Calu3 (cell line): ENCODE measurements at regions not wholly inside any gene's neighbourhood (a gene's known extent, or its start where the extent isn't known, plus 50 kb on each side); places are given as distances from the start of the nearest gene placed in this dataset.
A peak's percentile ranks its signal among the peaks of the same experiment; 100 is the strongest.

ENCODE experiments used
- BruUV-seq: library from RNA; stranded (reverse); fragments of 400-500 nt; replicated peaks from 2 replicates; lab custom pipeline; 2021; lab: Mats Ljungman, UMichigan
- CTCF ChIA-PET: fragments of 300-600 bp; sonication (Branson Sonifier 250); formaldehyde crosslinking; loops from one replicate; lab custom pipeline; 2022; ENCODE audit warnings: antibody characterized with exemption; lab: Charles Lee
- DNase-seq: peaks from one replicate; pipeline ENCODE4 v3.0.0; 2022
- H3K27ac Mint-ChIP-seq: one replicate; pipeline ENCODE4 v1.8.0; 2022; ENCODE audit warnings: mixed read lengths; ENCODE audit not compliant: unreplicated experiment
- H3K27me3 Mint-ChIP-seq: one replicate; pipeline ENCODE4 v1.8.0; 2022; ENCODE audit warnings: mixed read lengths; ENCODE audit not compliant: unreplicated experiment
- H3K36me3 Mint-ChIP-seq: one replicate; pipeline ENCODE4 v1.8.0; 2022; ENCODE audit warnings: mild to moderate bottlenecking, moderate library complexity, mixed read lengths; ENCODE audit not compliant: insufficient read depth, unreplicated experiment
- H3K4me1 Mint-ChIP-seq: one replicate; pipeline ENCODE4 v1.8.0; 2022; ENCODE audit warnings: mild to moderate bottlenecking, low read depth, mixed read lengths; ENCODE audit not compliant: unreplicated experiment
- H3K4me3 Mint-ChIP-seq: one replicate; pipeline ENCODE4 v1.8.0; 2022; ENCODE audit warnings: mild to moderate bottlenecking, low read depth, moderate library complexity, mixed read lengths; ENCODE audit not compliant: unreplicated experiment
- H3K9me3 Mint-ChIP-seq: one replicate; pipeline ENCODE4 v1.8.0; 2022; ENCODE audit warnings: low read depth, mixed read lengths; ENCODE audit not compliant: unreplicated experiment
- CTCF ChIP-seq: fragments of 200-600 bp; IDR thresholded peaks from one replicate; pipeline ENCODE4 v1.8.0; 2022; ENCODE audit warnings: antibody characterized with exemption; ENCODE audit not compliant: unreplicated experiment
- intact Hi-C: fragments of 100-400 bp; cut with micrococcal nuclease; formaldehyde crosslinking; loops from one replicate; pipeline ENCODE4 v1.10.0; 2022; ENCODE audit not compliant: unreplicated experiment

DNA sequence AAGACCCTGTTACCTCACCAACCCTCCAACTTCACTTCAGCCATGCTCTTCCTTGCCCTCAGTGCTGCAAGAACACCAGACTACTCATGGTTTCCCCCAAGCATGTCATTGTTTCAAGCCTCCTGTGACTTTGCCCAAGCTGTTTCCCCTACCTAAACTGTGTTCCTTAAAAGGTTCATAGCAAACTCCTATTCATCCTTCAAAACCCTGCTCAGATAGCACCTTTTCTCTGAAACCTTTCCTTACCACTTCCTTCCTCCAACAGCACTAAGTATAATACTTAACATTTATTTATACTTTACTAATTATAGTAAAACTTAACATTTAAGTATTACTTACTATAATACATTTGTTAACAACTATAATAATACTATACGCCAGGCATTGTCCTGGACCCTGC, 136.2 kb downstream of the CCT6B start:
- DNase-seq: no peak
- no peak for TF ChIP-seq CTCF
- CTCF ChIA-PET: no interaction called here
- Mint-ChIP-seq H3K27ac (no peak overlapping the region), H3K36me3 (no peaks in the 10 kb centered on the region), H3K9me3 (no peaks in the 10 kb centered on the region), H3K4me1 (peaks cover 28% of the 10 kb centered on the region), H3K4me3 (no peak overlapping the region), H3K27me3 (peaks cover 13% of the 10 kb centered on the region)
- no TSS peak for BruUV-seq
- intact Hi-C loops: no loop called here

DNA sequence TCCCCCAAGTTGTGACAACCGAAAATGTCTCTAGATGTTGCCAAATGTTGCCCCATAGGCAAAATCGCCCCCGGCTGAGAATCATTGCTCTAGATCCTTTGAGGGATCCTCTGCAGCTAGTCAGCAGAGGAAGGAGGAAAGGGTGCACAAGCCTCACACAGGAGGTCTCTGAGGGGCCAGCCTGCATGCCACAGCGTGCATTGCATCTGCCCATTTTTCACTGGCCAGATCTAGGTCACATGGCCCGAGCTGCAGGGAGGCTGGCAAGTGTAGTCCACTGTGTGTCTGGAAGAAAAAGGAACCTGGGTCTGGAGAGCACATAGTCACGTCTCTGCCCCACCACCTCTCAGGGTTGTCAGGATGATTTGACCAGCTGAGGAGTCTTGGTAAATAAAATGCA, 138.2 kb downstream of the CCT6B start:
- no peak for DNase-seq
- no peak overlapping the region for H3K4me3 Mint-ChIP-seq
- BruUV-seq: no TSS peak
- no peak overlapping the region for H3K27ac Mint-ChIP-seq
- no peaks in the 10 kb centered on the region for H3K9me3 Mint-ChIP-seq
- H3K36me3 Mint-ChIP-seq: no peaks in the 10 kb centered on the region
- TF ChIP-seq CTCF: no peak
- intact Hi-C loops: no loop called here
- CTCF ChIA-PET: no interaction called here
- peaks cover 32% of the 10 kb centered on the region for H3K4me1 Mint-ChIP-seq
- peaks cover 15% of the 10 kb centered on the region for H3K27me3 Mint-ChIP-seq

GRCh38 chr17:34822007-34822739, 139.1 kb downstream of the CCT6B start:
- Mint-ChIP-seq H3K9me3 (no peaks in the 10 kb centered on the region), H3K4me1 (peaks cover 31% of the 10 kb centered on the region), H3K27ac (no peak overlapping the region), H3K27me3 (peaks cover 15% of the 10 kb centered on the region), H3K4me3 (no peak overlapping the region), H3K36me3 (no peaks in the 10 kb centered on the region)
- DNase-seq: no peak
- no peak for TF ChIP-seq CTCF
- CTCF ChIA-PET: no interaction called here
- intact Hi-C loops: no loop called here
- BruUV-seq: no TSS peak

GRCh38 chr17:34820922-34821321, 140.3 kb downstream of the CCT6B start:
- Mint-ChIP-seq H3K4me1 (peaks cover 19% of the 10 kb centered on the region), H3K9me3 (no peaks in the 10 kb centered on the region), H3K27me3 (peaks cover 15% of the 10 kb centered on the region), H3K27ac (peak overlapping the region; percentile 68), H3K4me3 (no peak overlapping the region), H3K36me3 (no peaks in the 10 kb centered on the region)
- TF ChIP-seq CTCF: no peak
- intact Hi-C loops: no loop called here
- peak; percentile 30 for DNase-seq
- CTCF ChIA-PET: no interaction called here
- no TSS peak for BruUV-seq
